Astrocyte of the spinal cord (primary cell): ENCODE measurements at regions not wholly inside any gene's neighbourhood (a gene's known extent, or its start where the extent isn't known, plus 50 kb on each side); places are given as distances from the start of the nearest gene placed in this dataset.
A peak's percentile ranks its signal among the peaks of the same experiment; 100 is the strongest.

ENCODE experiments used
- DNase-seq: peaks from one replicate; pipeline ENCODE4 v3.0.0; 2011; ENCODE audit warnings: low read depth, low spot score
- H3K4me3 ChIP-seq: 2 replicates; pipeline ENCODE4 v1.5.1; 2011; ENCODE audit warnings: low read depth, mild to moderate bottlenecking, low read length, moderate library complexity
- in situ Hi-C: cut with HindIII; loops from 2 replicates; pipeline ENCODE4 v1.10.0; 2017; ENCODE audit warnings: low sequenced_read_pairs
- TF ChIP-seq, protein P1 (sequence below): IDR thresholded peaks from 2 replicates; pipeline ENCODE4 v1.5.1; 2012; ENCODE audit warnings: low read depth, mild to moderate bottlenecking, low read length, inconsistent platforms

DNA sequence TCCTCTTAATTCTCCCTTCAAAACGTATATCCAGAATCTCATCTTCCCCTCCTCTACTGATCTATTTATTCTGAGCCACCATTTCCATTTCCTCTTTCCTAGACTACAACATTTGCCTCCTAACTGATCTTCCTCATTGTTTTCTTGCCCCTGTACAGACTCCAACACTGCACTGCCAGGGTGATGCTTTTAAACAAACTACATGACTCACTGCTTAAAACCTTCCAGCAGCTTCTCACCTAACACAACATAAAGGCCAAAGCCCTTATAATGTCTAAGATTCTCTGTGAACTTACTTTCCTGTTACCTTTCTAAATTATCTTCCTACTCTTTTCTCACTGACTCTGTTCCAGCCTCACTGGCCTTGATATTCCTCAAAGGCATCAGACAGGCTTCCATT is 161.0 kb upstream of the HS3ST1 start:
- DNase-seq, result peak; percentile 59
- in situ Hi-C loops, result no loop called here
- H3K4me3 ChIP-seq, result no peak overlapping the region
- TF ChIP-seq, protein P1, sequence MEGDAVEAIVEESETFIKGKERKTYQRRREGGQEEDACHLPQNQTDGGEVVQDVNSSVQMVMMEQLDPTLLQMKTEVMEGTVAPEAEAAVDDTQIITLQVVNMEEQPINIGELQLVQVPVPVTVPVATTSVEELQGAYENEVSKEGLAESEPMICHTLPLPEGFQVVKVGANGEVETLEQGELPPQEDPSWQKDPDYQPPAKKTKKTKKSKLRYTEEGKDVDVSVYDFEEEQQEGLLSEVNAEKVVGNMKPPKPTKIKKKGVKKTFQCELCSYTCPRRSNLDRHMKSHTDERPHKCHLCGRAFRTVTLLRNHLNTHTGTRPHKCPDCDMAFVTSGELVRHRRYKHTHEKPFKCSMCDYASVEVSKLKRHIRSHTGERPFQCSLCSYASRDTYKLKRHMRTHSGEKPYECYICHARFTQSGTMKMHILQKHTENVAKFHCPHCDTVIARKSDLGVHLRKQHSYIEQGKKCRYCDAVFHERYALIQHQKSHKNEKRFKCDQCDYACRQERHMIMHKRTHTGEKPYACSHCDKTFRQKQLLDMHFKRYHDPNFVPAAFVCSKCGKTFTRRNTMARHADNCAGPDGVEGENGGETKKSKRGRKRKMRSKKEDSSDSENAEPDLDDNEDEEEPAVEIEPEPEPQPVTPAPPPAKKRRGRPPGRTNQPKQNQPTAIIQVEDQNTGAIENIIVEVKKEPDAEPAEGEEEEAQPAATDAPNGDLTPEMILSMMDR, result no peak

DNA sequence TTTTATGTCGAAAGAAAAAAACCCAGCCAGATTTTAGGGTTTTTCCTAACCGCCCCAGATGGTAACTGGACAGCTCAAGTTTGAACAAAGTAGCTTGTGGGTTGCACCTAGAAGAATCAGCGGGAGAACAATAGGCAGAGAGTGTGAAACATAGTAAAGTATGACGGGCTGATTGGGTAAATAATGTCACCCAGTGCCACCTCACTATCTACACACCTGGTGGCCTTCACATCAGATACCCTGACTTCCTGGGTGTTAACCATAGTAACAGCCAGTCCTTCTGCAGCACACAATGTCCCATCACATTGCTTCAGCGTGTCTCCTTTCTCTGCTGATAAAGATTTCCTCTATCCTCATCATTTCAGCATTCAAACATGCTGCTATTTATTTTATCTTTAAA is 159.1 kb upstream of the HS3ST1 start:
- in situ Hi-C loops, result no loop called here
- no peak for DNase-seq
- TF ChIP-seq, protein P1, result no peak
- H3K4me3 ChIP-seq, result no peak overlapping the region

DNA sequence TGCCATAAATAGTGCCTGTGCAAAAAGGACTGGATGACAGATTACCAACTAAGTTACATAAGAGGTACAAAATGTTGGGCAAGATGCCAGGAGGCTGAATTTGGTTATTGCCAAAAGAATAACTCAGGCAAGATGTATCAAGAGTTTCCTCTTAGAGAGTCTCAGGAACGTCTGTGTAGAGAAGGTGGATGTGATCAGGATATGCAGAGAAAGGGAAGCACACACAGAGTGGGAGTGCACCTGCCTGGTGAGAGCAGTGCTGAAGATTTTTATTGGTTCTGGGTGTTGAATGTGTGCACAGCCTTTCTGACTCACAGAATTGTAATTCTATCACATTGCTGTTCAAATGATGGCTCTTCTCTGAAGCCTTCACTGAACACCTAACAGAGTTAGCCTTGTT is 156.8 kb upstream of the HS3ST1 start:
- TF ChIP-seq, protein P1, result no peak
- in situ Hi-C loops, result no loop called here
- no peak for DNase-seq
- H3K4me3 ChIP-seq, result no peak overlapping the region

DNA sequence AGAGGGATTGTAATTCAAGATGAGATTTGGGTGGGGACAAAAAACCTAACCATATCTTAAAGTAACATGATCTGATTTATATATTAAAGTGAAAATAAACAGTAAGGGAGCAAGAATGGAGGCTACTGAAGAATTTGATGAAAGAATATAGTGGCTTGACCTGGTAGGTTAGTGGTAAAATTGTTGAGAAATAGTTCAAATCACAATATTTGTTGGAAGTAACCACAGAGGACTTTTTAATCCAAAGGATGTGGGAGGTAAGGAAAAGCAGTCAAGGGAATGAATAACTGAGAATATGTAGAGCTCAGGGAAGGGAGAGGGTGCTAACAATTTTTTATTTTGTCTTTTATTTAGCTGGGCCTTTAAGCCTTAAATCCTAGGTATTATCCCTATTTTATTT is 139.8 kb upstream of the HS3ST1 start:
- no peak overlapping the region for H3K4me3 ChIP-seq
- TF ChIP-seq, protein P1, result no peak
- DNase-seq, result no peak
- in situ Hi-C loops, result no loop called here

DNA sequence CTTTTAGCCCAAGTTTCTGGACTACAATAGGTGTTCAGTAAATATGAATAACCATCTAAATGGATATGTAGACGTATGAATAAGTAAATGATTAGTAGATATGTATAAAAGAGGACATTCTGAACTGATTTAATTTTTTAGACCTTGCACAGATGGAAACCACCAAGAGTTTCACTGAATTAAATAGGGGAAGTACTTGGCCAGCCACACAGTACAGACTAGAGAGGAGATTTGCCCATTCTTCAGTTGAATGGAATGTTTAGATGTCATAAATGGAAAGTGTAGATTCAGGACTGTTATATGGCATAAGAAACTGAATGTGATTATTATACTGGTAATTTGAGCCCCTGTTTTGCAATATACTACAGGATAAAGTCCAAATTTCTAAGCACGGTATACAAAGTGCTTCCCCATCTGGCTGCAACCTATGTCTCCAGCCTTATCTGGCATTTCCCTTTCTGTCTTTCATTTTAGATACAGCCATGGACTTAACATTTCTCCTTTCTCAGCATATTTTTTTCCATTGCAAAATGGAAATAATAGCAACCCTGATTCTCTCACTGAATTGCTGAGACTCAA is 137.8 kb upstream of the HS3ST1 start:
- TF ChIP-seq, protein P1, result no peak
- no peak overlapping the region for H3K4me3 ChIP-seq
- in situ Hi-C loops, result no loop called here
- no peak for DNase-seq

DNA sequence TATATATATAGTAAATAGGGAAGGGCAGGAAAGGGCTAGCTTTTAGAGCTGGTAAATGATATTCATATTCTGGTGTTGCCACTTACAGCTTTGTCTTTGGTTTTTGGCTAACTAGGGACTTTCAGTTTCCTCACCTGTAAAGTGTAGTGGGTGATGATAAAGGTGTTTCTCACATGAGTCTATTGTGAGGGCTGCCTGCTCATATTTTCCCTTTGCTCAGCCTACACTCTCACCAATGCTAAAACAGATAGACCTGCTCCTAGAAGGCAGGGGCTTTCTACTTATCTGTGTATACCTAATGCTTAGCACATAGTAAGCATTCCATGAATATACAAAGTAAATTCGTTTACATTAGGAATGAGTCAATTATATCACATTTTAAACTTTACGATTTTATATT is 137.2 kb upstream of the HS3ST1 start:
- in situ Hi-C loops, result no loop called here
- no peak overlapping the region for H3K4me3 ChIP-seq
- no peak for DNase-seq
- TF ChIP-seq, protein P1, result no peak

DNA sequence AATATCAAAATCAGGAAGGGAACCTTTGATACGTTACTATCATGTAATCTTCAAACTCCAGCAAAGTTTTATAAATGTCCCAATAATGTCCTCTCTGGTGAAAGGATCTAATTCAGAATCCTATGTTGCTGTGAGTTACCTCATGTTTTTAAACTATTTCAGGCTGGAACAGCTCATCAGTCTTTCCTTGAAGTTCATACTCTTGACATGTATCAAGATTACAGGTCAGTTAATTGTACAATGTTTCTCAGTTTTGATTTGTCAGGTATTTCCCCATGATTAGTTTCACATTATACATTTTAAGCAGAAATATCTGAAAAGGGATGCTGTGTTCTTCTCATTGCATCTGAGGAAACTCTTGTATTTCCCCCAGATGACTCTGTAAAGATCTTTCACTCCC is 136.5 kb upstream of the HS3ST1 start:
- TF ChIP-seq, protein P1, result no peak
- DNase-seq, result no peak
- in situ Hi-C loops, result no loop called here

More for the DNA sequence above, 136.5 kb upstream of the HS3ST1 start:
- no peak overlapping the region for H3K4me3 ChIP-seq
